Heart right ventricle (tissue), 16 donors: ENCODE measurements at regions not wholly inside any gene's neighbourhood (a gene's known extent, or its start where the extent isn't known, plus 50 kb on each side); places are given as distances from the start of the nearest gene placed in this dataset.

Experiments
- ATAC-seq, 8 donors: fragments of 200-7000 bp; cut with Tn5 transposase; one replicate each; pipeline ENCODE4 v1.9.1; 2020; ENCODE audit warnings: mild to moderate bottlenecking in 8 of 8, moderate library complexity in 8 of 8, moderate number of reproducible peaks in 1 of 8
- DNase-seq, 2 donors: peaks; one replicate each; pipeline ENCODE4 v3.0.0-alpha.2; 2020
- H3K27ac ChIP-seq, 10 donors: fragments of 200-600 bp; sonication (generic) in 2 of 10; one replicate each; pipeline versions ENCODE4 v1.5.0 to v1.8.0; 2020 to 2022; ENCODE audit warnings: mild to moderate bottlenecking in 3 of 10
- H3K27me3 ChIP-seq, 7 donors: fragments of 200-600 bp; one replicate each; pipeline ENCODE4 v1.8.0; 2021 to 2022; ENCODE audit warnings: mild to moderate bottlenecking in 2 of 7
- H3K36me3 ChIP-seq, 9 donors: fragments of 200-600 bp; sonication (generic) in 1 of 9; one replicate each; pipeline versions ENCODE4 v1.5.0 to v1.8.0; 2020 to 2022; ENCODE audit warnings: mild to moderate bottlenecking in 2 of 9
- H3K4me1 ChIP-seq, 9 donors: fragments of 200-600 bp; sonication (generic) in 1 of 9; one replicate each; pipeline versions ENCODE4 v1.5.0 to v1.8.0; 2020 to 2022; ENCODE audit warnings: mild to moderate bottlenecking in 4 of 9
- H3K4me3 ChIP-seq, 10 donors: fragments of 200-600 bp; sonication (generic) in 2 of 10; one replicate each; pipeline versions ENCODE4 v1.5.0 to v1.8.0; 2020 to 2022; ENCODE audit warnings: mild to moderate bottlenecking in 7 of 10, moderate library complexity in 2 of 10
- H3K9me3 ChIP-seq, 11 donors: fragments of 200-600 bp in 10 of 11; sonication (generic) in 2 of 11; one replicate each; pipeline versions ENCODE4 v1.5.0 to v1.8.0; 2013 to 2022; ENCODE audit warnings: mild to moderate bottlenecking in 2 of 11, control low read depth in 1 of 11, moderate library complexity in 1 of 11
- WGBS, 2 donors: extraction: QIAGEN DNeasy Blood & Tissue Kit; methylation state at CpG; one replicate each; pipeline ENCODE4 v1.1.7; 2013; ENCODE audit warnings: inconsistent platforms in 1 of 2; 5-methylcytosine and 5-hydroxymethylcytosine counted together
- intact Hi-C, 10 donors: fragments of 100-400 bp; cut with DNase I; formaldehyde crosslinking; loops; one replicate each; pipeline versions ENCODE4 v1.11.1 to v1.14.2; 2022
- TF ChIP-seq, protein P1 (sequence below), 9 donors: fragments of 200-600 bp; sonication (generic) in 2 of 9; IDR thresholded peaks; one replicate each; pipeline versions ENCODE4 v1.5.0 to v1.8.0; 2021 to 2022; ENCODE audit warnings: antibody characterized with exemption in 9 of 9, mild to moderate bottlenecking in 5 of 9, moderate library complexity in 1 of 9
- donor health status: Arrhythmogenic right ventricular cardiomyopathy.
- donor health status: ischemic (EF 13 %, LVEDD 7.1; RV severe dilation, severe dysfunction).
- donor health status: healthy with polysubstance abuse.
- donor health status: DM: no; HTN: yes; CAD: no.
- donor health status: DM: no; HTN: no; CAD: no.
- donor health status: ischemic (EF 25% LVEDD 6.9; RV normal size, moderate dysfunction).
- donor health status: ischemic (EF 25% LVEDD 5.7; RV mildly dilated, moderate dysfunction).
- donor health status: healthy.
- donor health status: DM: yes; HTN: yes; CAD: no.
- donor health status: Ischemic cardiomyopathy.
- donor health status: ischemic (EF 35%, LVEDD 5.7; RV mildly dilated, moderate dysfunction).
- donor health status: nonischemic (EF 11% LVEDD 7.7; RV severe dilation, severe dysfunction).
- donor health status: DM: yes; HTN: yes; CAD: no.
- donor health status: PGD.
- donor health status: ischemic (EF 29% LVEDD 5.4; RV normal size, mild dysfunction).
- donor health status: nonischemic (EF 23%, LVEDD 6.1; RV moderate dilation, normal function).

DNA sequence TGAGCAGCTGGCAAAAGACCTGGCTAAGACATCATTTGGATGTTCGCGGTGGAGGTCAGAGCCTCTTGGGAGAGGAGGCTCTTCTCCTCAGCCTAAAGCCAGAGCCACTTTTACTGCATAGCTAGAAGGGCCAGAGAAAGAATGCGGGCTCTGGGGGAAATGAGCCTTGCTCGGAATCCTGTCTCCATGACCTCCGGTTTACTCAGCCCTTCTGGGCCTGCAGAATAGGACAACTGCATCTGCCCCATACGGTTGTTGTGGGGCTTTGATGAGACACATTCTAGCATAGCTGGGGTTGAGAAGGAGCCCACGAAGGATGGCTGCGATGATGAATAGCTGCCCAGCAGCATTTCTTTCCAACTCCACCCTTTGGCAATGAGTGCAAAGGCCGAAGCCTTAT lies 115.0 kb upstream of the SLC22A23 start:
- Histone ChIP-seq H3K27me3 (peaks cover 0 to 18% (median 4%) of the 10 kb centered on the region in 7 donors), H3K36me3 (no peaks in the 10 kb centered on the region), H3K27ac (no peak overlapping the region), H3K4me3 (no peak overlapping the region), H3K9me3 (no peaks in the 10 kb centered on the region), H3K4me1 (no peaks in the 10 kb centered on the region)
- TF ChIP-seq, protein P1, sequence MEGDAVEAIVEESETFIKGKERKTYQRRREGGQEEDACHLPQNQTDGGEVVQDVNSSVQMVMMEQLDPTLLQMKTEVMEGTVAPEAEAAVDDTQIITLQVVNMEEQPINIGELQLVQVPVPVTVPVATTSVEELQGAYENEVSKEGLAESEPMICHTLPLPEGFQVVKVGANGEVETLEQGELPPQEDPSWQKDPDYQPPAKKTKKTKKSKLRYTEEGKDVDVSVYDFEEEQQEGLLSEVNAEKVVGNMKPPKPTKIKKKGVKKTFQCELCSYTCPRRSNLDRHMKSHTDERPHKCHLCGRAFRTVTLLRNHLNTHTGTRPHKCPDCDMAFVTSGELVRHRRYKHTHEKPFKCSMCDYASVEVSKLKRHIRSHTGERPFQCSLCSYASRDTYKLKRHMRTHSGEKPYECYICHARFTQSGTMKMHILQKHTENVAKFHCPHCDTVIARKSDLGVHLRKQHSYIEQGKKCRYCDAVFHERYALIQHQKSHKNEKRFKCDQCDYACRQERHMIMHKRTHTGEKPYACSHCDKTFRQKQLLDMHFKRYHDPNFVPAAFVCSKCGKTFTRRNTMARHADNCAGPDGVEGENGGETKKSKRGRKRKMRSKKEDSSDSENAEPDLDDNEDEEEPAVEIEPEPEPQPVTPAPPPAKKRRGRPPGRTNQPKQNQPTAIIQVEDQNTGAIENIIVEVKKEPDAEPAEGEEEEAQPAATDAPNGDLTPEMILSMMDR (IDR thresholded peaks at IDR 0.05): no peak
- intact Hi-C loops: no loop called here
- DNase-seq: no peak
- no peak for ATAC-seq
- 67 to 79% methylated on average over 9 of the region's 9 CpGs for WGBS, 2 donors

DNA sequence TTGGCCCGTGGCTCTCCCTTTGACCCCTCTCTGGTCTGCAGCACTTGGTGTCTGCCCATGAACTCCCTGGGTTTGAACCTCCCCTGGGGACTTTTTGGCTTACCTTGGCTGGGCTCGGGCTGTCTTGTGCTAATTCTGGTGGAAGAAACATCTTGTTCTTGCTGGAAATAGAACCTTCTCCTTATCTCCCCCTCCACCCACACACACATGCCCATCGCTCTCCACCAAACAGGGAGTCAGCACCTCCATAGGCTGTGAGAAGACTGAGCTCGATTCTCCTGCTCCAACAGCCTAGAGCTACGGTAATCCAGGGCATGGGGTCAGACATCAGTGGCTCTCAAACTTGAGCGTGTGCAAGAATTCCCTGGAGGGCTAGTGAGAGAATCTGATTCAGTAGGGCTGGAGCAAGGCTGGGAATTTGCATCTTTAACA lies 114.4 kb upstream of the SLC22A23 start:
- Histone ChIP-seq H3K4me1 (no peaks in the 10 kb centered on the region), H3K27ac (no peak overlapping the region), H3K4me3 (no peak overlapping the region), H3K36me3 (no peaks in the 10 kb centered on the region), H3K27me3 (peaks cover 0 to 18% (median 4%) of the 10 kb centered on the region in 7 donors), H3K9me3 (no peaks in the 10 kb centered on the region)
- intact Hi-C loops: no loop called here
- peak in 1 of 8 donors; percentile 44 for ATAC-seq
- no peak for DNase-seq
- WGBS, 2 donors: 46 to 68% methylated on average over 6 of the region's 6 CpGs
- TF ChIP-seq, protein P1 (IDR thresholded peaks at IDR 0.05): no peak

DNA sequence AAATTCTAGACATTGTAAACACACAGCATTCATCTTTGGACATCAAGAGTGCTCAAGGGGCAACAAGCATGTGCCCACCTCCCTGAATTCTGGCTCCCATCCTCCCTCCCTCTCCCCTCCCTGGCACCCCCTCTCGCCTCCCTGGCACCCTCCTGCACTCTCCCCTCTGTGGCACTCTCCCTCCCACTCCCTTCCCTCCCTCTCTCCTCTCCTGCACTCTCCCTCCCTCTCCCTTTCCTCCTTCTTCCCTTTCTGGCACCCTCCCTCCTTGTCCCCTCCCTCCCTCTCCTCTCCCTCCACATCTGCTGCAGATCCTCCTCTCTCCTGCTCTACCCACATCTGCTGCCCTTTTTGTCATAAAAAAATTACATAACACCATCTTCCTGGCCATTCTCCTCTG lies 113.0 kb upstream of the SLC22A23 start:
- H3K27me3 ChIP-seq: peaks cover 0 to 14% (median 4%) of the 10 kb centered on the region in 7 donors
- no peak overlapping the region for H3K27ac ChIP-seq
- no peaks in the 10 kb centered on the region for H3K4me1 ChIP-seq
- peaks cover 0 to 5% (median 0%) of the 10 kb centered on the region in 11 donors for H3K9me3 ChIP-seq
- intact Hi-C loops: no loop called here
- no peak for DNase-seq
- H3K36me3 ChIP-seq: no peaks in the 10 kb centered on the region
- no peak overlapping the region for H3K4me3 ChIP-seq
- WGBS, 2 donors: 75 to 80% methylated on average over 1 of the region's 1 CpG
- TF ChIP-seq, protein P1 (IDR thresholded peaks at IDR 0.05): no peak
- ATAC-seq: no peak

- no peaks in the 10 kb centered on the region for H3K36me3 ChIP-seq
- H3K27ac ChIP-seq: no peak overlapping the region
- H3K27me3 ChIP-seq: peaks cover 0 to 14% (median 4%) of the 10 kb centered on the region in 7 donors
- no peak overlapping the region for H3K4me3 ChIP-seq
- DNase-seq (no peak), ATAC-seq (no peak)
- 59 to 66% methylated on average over 7 of the region's 7 CpGs for whole genome bisulfite sequencing, 2 donors
- TF ChIP-seq, protein P1 (IDR thresholded peaks at IDR 0.05): no peak
- H3K9me3 ChIP-seq: peaks cover 0 to 8% (median 0%) of the 10 kb centered on the region in 11 donors
- H3K4me1 ChIP-seq: no peaks in the 10 kb centered on the region
- intact Hi-C loops: no loop called here
Measured at GRCh38 chr6:3568396-3569082, 111.7 kb upstream of the SLC22A23 start.
